ENCODE measurements at regions not wholly inside any gene's neighbourhood (a gene's known extent, or its start where the extent isn't known, plus 50 kb on each side); places are given as distances from the start of the nearest gene placed in this dataset.

DNA sequence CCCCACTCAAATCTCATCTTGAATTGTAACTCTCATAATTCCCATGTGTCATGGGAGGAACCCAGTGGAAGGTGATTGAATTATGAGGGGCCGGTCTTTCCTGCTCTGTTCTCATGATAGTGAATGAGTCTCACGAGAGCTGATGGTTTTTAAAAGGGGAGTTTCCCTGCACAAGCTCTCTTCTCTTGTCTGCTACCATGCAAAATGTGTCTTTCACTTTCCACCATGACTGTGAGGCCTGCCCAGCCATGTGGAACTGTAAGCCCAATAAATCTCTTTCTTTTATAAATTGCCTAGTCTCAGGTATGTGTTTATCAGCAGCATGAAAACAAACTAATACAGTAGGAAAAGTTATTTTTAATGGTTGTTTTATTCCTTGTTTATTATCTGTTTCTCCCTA, 146.0 kb downstream of the FSCB start:
- TF ChIP-seq EZH2 (IDR thresholded peaks at IDR 0.05; ENCODE audit: borderline replicate concordance, low read depth, low read length, severe bottlenecking), result no peak
- no peak for TF ChIP-seq CTCF (IDR thresholded peaks at IDR 0.05; ENCODE audit: borderline replicate concordance, extremely low read depth, low read length, poor library complexity, severe bottlenecking)

All from DND-41 (cell line).